GM23338 (cell line): ENCODE measurements at regions not wholly inside any gene's neighbourhood (a gene's known extent, or its start where the extent isn't known, plus 50 kb on each side); places are given as distances from the start of the nearest gene placed in this dataset.
A peak's percentile ranks its signal among the peaks of the same experiment; 100 is the strongest.

Experiments
- ATAC-seq: fragments of 200-7000 bp; cut with Tn5 transposase; 3 replicates; pipeline ENCODE4 v1.9.1; 2020
- DNase-seq: peaks from one replicate; pipeline ENCODE4 v3.0.0-alpha.2; 2015; ENCODE audit warnings: low spot score
- H2AFZ ChIP-seq: fragments of 200-600 bp; sonication (generic); 2 replicates; pipeline ENCODE4 v1.8.0; 2016; ENCODE audit warnings: antibody characterized with exemption, mild to moderate bottlenecking, moderate library complexity
- H3F3A ChIP-seq: fragments of 200-600 bp; sonication (generic); replicated peaks from 2 replicates; pipeline ENCODE4 v1.8.0; 2017; ENCODE audit warnings: antibody characterized with exemption, mixed run types, low read depth
- H3K27ac ChIP-seq: fragments of 200-600 bp; sonication (generic); 2 replicates; pipeline ENCODE4 v1.6.1; 2016; ENCODE audit warnings: low read depth
- H3K27me3 ChIP-seq: fragments of 200-600 bp; sonication (generic); 2 replicates; pipeline ENCODE4 v1.8.0; 2016; ENCODE audit warnings: mild to moderate bottlenecking, mixed run types, moderate library complexity; ENCODE audit not compliant: insufficient read depth
- H3K36me3 ChIP-seq: fragments of 200-600 bp; sonication (generic); 2 replicates; pipeline ENCODE4 v1.8.0; 2016; ENCODE audit warnings: mild to moderate bottlenecking; ENCODE audit not compliant: insufficient read depth
- H3K4me1 ChIP-seq: fragments of 200-600 bp; sonication (generic); 2 replicates; pipeline ENCODE4 v1.8.0; 2016; ENCODE audit warnings: mild to moderate bottlenecking, moderate library complexity; ENCODE audit not compliant: insufficient read depth
- H3K4me2 ChIP-seq: fragments of 200-600 bp; sonication (generic); 2 replicates; pipeline ENCODE4 v1.7.1; 2017; ENCODE audit warnings: mixed run types
- H3K4me3 ChIP-seq: fragments of 200-600 bp; sonication (generic); 2 replicates; pipeline ENCODE4 v1.6.1; 2016; ENCODE audit warnings: mixed run types
- H3K79me2 ChIP-seq: fragments of 200-600 bp; sonication (generic); replicated peaks from 2 replicates; pipeline ENCODE4 v1.8.0; 2017; ENCODE audit warnings: mild to moderate bottlenecking; ENCODE audit not compliant: insufficient read depth
- H3K9me2 ChIP-seq: fragments of 200-600 bp; sonication (generic); 2 replicates; pipeline ENCODE4 v1.8.0; 2017; ENCODE audit not compliant: insufficient read depth
- H4K20me1 ChIP-seq: fragments of 200-600 bp; sonication (generic); replicated peaks from 2 replicates; pipeline ENCODE4 v1.8.0; 2017; ENCODE audit warnings: mild to moderate bottlenecking; ENCODE audit not compliant: insufficient read depth
- H3K27ac Mint-ChIP-seq: 2 replicates; pipeline ENCODE4 v1.8.0; 2020; ENCODE audit warnings: inconsistent platforms, mild to moderate bottlenecking, moderate library complexity, mixed read lengths
- H3K27me3 Mint-ChIP-seq: 3 replicates; pipeline ENCODE4 v1.8.0; 2022; ENCODE audit warnings: low read depth, mild to moderate bottlenecking, moderate library complexity, mixed read lengths, inconsistent platforms; ENCODE audit not compliant: insufficient read depth, poor library complexity
- H3K36me3 Mint-ChIP-seq: 3 replicates; pipeline ENCODE4 v1.8.0; 2021; ENCODE audit warnings: low read depth, mild to moderate bottlenecking, inconsistent platforms, moderate library complexity, mixed read lengths
- H3K4me1 Mint-ChIP-seq: 3 replicates; pipeline ENCODE4 v1.8.0; 2020; ENCODE audit warnings: mild to moderate bottlenecking, inconsistent platforms, mixed read lengths
- H3K4me3 Mint-ChIP-seq: 3 replicates; pipeline ENCODE4 v1.8.0; 2021; ENCODE audit warnings: moderate library complexity, mild to moderate bottlenecking, inconsistent platforms, mixed read lengths
- H3K9me3 Mint-ChIP-seq: 3 replicates; pipeline ENCODE4 v1.8.0; 2020; ENCODE audit warnings: moderate library complexity, mild to moderate bottlenecking, inconsistent platforms, mixed read lengths
- EZH2phosphoT487 ChIP-seq: fragments of 200-600 bp; sonication (generic); IDR thresholded peaks from one replicate; pipeline ENCODE4 v1.8.1; 2018; ENCODE audit warnings: antibody characterized with exemption; ENCODE audit not compliant: unreplicated experiment
- NANOG ChIP-seq: IDR thresholded peaks from 2 replicates; pipeline ENCODE4 v1.6.1; 2016; ENCODE audit warnings: antibody characterized with exemption, borderline replicate concordance
- TF ChIP-seq, protein P1 (sequence below): IDR thresholded peaks from 2 replicates; pipeline ENCODE4 v1.6.1; 2016; ENCODE audit warnings: antibody characterized with exemption
- TF ChIP-seq, protein P2 (sequence below): fragments of 250-450 bp; sonication (Bioruptor Pico); IDR thresholded peaks from 2 replicates; pipeline ENCODE4 v1.5.0; 2020; ENCODE audit warnings: mild to moderate bottlenecking, moderate library complexity
- TF ChIP-seq, protein P3 (sequence below), 2 experiments: fragments of 200-600 bp in 1 of 2; sonication (generic) in 1 of 2; conservative IDR thresholded peaks; 2 replicates each; pipeline versions ENCODE4 v1.5.1 to v1.6.1; 2016 to 2017; ENCODE audit warnings: antibody characterized with exemption in 2 of 2, low read depth in 2 of 2, mild to moderate bottlenecking in 2 of 2, moderate library complexity in 1 of 2

DNA sequence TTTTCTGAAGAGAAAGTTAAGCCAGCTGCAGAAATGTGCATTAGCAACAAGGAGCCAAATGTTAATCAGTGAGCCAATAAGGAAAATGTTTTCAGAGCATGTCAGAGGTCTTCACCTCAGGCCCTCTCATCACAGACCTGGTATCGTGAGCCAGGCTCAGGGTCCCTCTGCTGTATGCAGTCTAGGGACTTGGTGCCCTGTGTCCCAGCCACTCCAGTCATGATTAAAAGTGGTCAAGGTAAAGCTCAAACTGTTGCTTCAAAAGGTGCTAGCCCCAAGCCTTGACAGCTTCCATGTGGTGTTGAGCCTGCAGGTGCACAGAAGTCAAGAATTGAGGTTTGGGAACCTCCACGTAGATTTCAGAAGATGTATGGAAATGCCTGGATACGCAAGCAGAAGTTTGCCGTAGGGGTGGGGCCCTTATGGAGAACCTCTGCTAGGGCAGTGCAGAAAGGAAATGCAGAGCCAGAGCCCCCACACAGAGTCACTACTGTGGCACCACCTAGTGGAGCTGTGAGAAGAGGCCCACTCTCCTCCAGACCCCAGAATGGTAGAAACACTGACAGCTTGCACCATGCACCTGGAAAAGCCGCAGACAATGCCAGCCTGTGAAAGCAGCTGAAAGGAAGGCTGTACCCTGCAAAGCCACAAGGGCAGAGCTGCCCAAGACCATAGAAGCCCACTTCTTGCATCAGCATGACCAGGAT, 1128.7 kb downstream of the AMY1C start:
- Histone ChIP-seq H4K20me1 (no peaks in the 10 kb centered on the region), H3K9me2 (no peaks in the 10 kb centered on the region), H3K4me3 (no peak overlapping the region), H2AFZ (no peak overlapping the region; the same call in 1 of the 2 replicates), H3K4me2 (no peak overlapping the region), H3K36me3 (no peaks in the 10 kb centered on the region), H3F3A (no peaks in the 10 kb centered on the region), H3K79me2 (no peaks in the 10 kb centered on the region), H3K4me1 (no peaks in the 10 kb centered on the region), H3K27ac (no peak overlapping the region), H3K27me3 (no peaks in the 10 kb centered on the region)
- H3K27me3 Mint-ChIP-seq: no peaks in the 10 kb centered on the region
- no peak overlapping the region for H3K27ac Mint-ChIP-seq
- no peaks in the 10 kb centered on the region for H3K4me1 Mint-ChIP-seq
- DNase-seq (peak; percentile 63), ATAC-seq (peak; percentile 89)
- no peaks in the 10 kb centered on the region for H3K36me3 Mint-ChIP-seq
- H3K4me3 Mint-ChIP-seq: no peak overlapping the region
- no peaks in the 10 kb centered on the region for H3K9me3 Mint-ChIP-seq
- no peak for TF ChIP-seq EZH2phosphoT487
- TF ChIP-seq, protein P1, sequence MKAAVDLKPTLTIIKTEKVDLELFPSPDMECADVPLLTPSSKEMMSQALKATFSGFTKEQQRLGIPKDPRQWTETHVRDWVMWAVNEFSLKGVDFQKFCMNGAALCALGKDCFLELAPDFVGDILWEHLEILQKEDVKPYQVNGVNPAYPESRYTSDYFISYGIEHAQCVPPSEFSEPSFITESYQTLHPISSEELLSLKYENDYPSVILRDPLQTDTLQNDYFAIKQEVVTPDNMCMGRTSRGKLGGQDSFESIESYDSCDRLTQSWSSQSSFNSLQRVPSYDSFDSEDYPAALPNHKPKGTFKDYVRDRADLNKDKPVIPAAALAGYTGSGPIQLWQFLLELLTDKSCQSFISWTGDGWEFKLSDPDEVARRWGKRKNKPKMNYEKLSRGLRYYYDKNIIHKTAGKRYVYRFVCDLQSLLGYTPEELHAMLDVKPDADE: no peak
- TF ChIP-seq, protein P2, sequence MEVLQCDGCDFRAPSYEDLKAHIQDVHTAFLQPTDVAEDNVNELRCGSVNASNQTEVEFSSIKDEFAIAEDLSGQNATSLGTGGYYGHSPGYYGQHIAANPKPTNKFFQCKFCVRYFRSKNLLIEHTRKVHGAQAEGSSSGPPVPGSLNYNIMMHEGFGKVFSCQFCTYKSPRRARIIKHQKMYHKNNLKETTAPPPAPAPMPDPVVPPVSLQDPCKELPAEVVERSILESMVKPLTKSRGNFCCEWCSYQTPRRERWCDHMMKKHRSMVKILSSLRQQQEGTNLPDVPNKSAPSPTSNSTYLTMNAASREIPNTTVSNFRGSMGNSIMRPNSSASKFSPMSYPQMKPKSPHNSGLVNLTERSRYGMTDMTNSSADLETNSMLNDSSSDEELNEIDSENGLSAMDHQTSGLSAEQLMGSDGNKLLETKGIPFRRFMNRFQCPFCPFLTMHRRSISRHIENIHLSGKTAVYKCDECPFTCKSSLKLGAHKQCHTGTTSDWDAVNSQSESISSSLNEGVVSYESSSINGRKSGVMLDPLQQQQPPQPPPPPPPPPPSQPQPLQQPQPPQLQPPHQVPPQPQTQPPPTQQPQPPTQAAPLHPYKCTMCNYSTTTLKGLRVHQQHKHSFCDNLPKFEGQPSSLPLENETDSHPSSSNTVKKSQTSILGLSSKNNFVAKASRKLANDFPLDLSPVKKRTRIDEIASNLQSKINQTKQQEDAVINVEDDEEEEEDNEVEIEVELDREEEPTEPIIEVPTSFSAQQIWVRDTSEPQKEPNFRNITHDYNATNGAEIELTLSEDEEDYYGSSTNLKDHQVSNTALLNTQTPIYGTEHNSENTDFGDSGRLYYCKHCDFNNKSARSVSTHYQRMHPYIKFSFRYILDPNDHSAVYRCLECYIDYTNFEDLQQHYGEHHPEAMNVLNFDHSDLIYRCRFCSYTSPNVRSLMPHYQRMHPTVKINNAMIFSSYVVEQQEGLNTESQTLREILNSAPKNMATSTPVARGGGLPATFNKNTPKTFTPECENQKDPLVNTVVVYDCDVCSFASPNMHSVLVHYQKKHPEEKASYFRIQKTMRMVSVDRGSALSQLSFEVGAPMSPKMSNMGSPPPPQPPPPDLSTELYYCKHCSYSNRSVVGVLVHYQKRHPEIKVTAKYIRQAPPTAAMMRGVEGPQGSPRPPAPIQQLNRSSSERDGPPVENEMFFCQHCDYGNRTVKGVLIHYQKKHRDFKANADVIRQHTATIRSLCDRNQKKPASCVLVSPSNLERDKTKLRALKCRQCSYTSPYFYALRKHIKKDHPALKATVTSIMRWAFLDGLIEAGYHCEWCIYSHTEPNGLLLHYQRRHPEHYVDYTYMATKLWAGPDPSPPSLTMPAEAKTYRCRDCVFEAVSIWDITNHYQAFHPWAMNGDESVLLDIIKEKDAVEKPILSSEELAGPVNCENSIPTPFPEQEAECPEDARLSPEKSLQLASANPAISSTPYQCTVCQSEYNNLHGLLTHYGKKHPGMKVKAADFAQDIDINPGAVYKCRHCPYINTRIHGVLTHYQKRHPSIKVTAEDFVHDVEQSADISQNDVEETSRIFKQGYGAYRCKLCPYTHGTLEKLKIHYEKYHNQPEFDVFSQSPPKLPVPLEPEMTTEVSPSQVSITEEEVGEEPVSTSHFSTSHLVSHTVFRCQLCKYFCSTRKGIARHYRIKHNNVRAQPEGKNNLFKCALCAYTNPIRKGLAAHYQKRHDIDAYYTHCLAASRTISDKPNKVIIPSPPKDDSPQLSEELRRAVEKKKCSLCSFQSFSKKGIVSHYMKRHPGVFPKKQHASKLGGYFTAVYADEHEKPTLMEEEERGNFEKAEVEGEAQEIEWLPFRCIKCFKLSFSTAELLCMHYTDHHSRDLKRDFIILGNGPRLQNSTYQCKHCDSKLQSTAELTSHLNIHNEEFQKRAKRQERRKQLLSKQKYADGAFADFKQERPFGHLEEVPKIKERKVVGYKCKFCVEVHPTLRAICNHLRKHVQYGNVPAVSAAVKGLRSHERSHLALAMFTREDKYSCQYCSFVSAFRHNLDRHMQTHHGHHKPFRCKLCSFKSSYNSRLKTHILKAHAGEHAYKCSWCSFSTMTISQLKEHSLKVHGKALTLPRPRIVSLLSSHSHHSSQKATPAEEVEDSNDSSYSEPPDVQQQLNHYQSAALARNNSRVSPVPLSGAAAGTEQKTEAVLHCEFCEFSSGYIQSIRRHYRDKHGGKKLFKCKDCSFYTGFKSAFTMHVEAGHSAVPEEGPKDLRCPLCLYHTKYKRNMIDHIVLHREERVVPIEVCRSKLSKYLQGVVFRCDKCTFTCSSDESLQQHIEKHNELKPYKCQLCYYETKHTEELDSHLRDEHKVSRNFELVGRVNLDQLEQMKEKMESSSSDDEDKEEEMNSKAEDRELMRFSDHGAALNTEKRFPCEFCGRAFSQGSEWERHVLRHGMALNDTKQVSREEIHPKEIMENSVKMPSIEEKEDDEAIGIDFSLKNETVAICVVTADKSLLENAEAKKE (CRISPR knock-in tag): no peak
- TF ChIP-seq, protein P3, sequence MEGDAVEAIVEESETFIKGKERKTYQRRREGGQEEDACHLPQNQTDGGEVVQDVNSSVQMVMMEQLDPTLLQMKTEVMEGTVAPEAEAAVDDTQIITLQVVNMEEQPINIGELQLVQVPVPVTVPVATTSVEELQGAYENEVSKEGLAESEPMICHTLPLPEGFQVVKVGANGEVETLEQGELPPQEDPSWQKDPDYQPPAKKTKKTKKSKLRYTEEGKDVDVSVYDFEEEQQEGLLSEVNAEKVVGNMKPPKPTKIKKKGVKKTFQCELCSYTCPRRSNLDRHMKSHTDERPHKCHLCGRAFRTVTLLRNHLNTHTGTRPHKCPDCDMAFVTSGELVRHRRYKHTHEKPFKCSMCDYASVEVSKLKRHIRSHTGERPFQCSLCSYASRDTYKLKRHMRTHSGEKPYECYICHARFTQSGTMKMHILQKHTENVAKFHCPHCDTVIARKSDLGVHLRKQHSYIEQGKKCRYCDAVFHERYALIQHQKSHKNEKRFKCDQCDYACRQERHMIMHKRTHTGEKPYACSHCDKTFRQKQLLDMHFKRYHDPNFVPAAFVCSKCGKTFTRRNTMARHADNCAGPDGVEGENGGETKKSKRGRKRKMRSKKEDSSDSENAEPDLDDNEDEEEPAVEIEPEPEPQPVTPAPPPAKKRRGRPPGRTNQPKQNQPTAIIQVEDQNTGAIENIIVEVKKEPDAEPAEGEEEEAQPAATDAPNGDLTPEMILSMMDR (conservative IDR thresholded peaks at IDR 0.05; ENCODE audit: low read depth in 2 of 2): peak; percentile 59 to 77
- TF ChIP-seq NANOG: no peak
